GM21528 (cell line): ENCODE measurements at regions not wholly inside any gene's neighbourhood (a gene's known extent, or its start where the extent isn't known, plus 50 kb on each side); places are given as distances from the start of the nearest gene placed in this dataset.
"Not testable (repeated sequence)": the region's sequence is repeated elsewhere in the genome, so short reads cannot be mapped to it uniquely, and the experiment has no call there.

Experiments used
- ATAC-seq: cut with Tn5 transposase; IDR thresholded peaks from one replicate; pipeline ENCODE4 v1.9.1; 2021; ENCODE audit warnings: mild to moderate bottlenecking, moderate library complexity; ENCODE audit not compliant: unreplicated experiment, low FRiP score

- ATAC-seq = no peak
Observed at GRCh38 chr2:156909983-156910382, 347.5 kb upstream of the GALNT5 start.

- no peak for ATAC-seq
Observed at GRCh38 chr2:156915332-156915731, 342.2 kb upstream of the GALNT5 start.

GRCh38 chr2:156918410-156918809 is 339.1 kb upstream of the GALNT5 start:
- no peak for ATAC-seq

- ATAC-seq = no peak
Observed at GRCh38 chr2:156930423-156930822, 327.1 kb upstream of the GALNT5 start.

- ATAC-seq = no peak
Observed at GRCh38 chr2:156933645-156934225, 323.8 kb upstream of the GALNT5 start.

GRCh38 chr2:156935616-156936015 is 321.9 kb upstream of the GALNT5 start:
- no peak for ATAC-seq

GRCh38 chr2:156937430-156937829 is 320.1 kb upstream of the GALNT5 start:
- ATAC-seq = no peak

GRCh38 chr2:156944871-156945270 is 312.6 kb upstream of the GALNT5 start:
- no peak for ATAC-seq

- no peak for ATAC-seq
Observed at GRCh38 chr2:156947261-156947660, 310.2 kb upstream of the GALNT5 start.

- no peak for ATAC-seq
Observed at GRCh38 chr2:156955701-156956100, 301.8 kb upstream of the GALNT5 start.

- no peak for ATAC-seq
Observed at GRCh38 chr2:156956161-156956560, 301.3 kb upstream of the GALNT5 start.

GRCh38 chr2:156958374-156958773 is 299.1 kb upstream of the GALNT5 start:
- no peak for ATAC-seq

- ATAC-seq = no peak
Observed at GRCh38 chr2:156959481-156959880, 298.0 kb upstream of the GALNT5 start.

GRCh38 chr2:156982615-156983014 is 274.9 kb upstream of the GALNT5 start:
- no peak for ATAC-seq

GRCh38 chr2:156986339-156986988 is 271.0 kb upstream of the GALNT5 start:
- ATAC-seq = no peak

GRCh38 chr2:156999661-157000060 is 257.8 kb upstream of the GALNT5 start:
- no peak for ATAC-seq

- no peak for ATAC-seq
Observed at GRCh38 chr2:157004789-157005188, 252.7 kb upstream of the GALNT5 start.

GRCh38 chr2:157015015-157015575 is 242.4 kb upstream of the GALNT5 start:
- ATAC-seq = no peak

- ATAC-seq = not testable (repeated sequence)
Observed at GRCh38 chr2:157023264-157023663, 234.2 kb upstream of the GALNT5 start.

GRCh38 chr2:157024129-157024528 is 233.4 kb upstream of the GALNT5 start:
- no peak for ATAC-seq

- no peak for ATAC-seq
Observed at GRCh38 chr2:157032017-157032416, 225.5 kb upstream of the GALNT5 start.

- ATAC-seq = no peak
Observed at GRCh38 chr2:157036726-157037125, 220.8 kb upstream of the GALNT5 start.
